Neutrophil (primary cell): ENCODE measurements at regions not wholly inside any gene's neighbourhood (a gene's known extent, or its start where the extent isn't known, plus 50 kb on each side); places are given as distances from the start of the nearest gene placed in this dataset.
"Not testable (repeated sequence)": the region's sequence is repeated elsewhere in the genome, so short reads cannot be mapped to it uniquely, and the experiment has no call there.

ENCODE experiments used
- H3K27ac ChIP-seq: fragments of 200-600 bp; sonication (generic); 2 replicates; pipeline ENCODE4 v1.5.1; 2016; ENCODE audit warnings: mild to moderate bottlenecking, moderate library complexity
- H3K27me3 ChIP-seq: fragments of 200-600 bp; sonication (generic); 2 replicates; pipeline ENCODE4 v1.6.0; 2016; ENCODE audit warnings: mild to moderate bottlenecking
- H3K36me3 ChIP-seq: fragments of 200-600 bp; sonication (generic); 2 replicates; pipeline ENCODE4 v1.5.1; 2017
- H3K4me1 ChIP-seq, 2 experiments: fragments of 200-600 bp in 1 of 2; sonication (generic) in 1 of 2; 1 replicate in 1 of 2; 2 replicates in 1 of 2; pipeline versions ENCODE4 v1.5.1 to v1.6.1; 2013 to 2016; ENCODE audit warnings: low read depth in 1 of 2, low read length in 1 of 2, mild to moderate bottlenecking in 1 of 2, moderate library complexity in 1 of 2; ENCODE audit not compliant: control insufficient read depth in 1 of 2, insufficient read depth in 1 of 2
- H3K4me3 ChIP-seq, 2 experiments: fragments of 200-600 bp in 1 of 2; sonication (generic) in 1 of 2; 1 replicate in 1 of 2; 2 replicates in 1 of 2; pipeline ENCODE4 v1.5.1; 2013 to 2016; ENCODE audit warnings: low read depth in 1 of 2, low read length in 1 of 2, mild to moderate bottlenecking in 1 of 2, moderate library complexity in 1 of 2
- H3K9me3 ChIP-seq: fragments of 200-600 bp; sonication (generic); 2 replicates; pipeline ENCODE4 v1.5.1; 2016
- TF ChIP-seq, protein P1 (sequence below): fragments of 200-600 bp; sonication (generic); IDR thresholded peaks from 2 replicates; pipeline ENCODE4 v1.5.1; 2016; ENCODE audit warnings: antibody characterized with exemption

DNA sequence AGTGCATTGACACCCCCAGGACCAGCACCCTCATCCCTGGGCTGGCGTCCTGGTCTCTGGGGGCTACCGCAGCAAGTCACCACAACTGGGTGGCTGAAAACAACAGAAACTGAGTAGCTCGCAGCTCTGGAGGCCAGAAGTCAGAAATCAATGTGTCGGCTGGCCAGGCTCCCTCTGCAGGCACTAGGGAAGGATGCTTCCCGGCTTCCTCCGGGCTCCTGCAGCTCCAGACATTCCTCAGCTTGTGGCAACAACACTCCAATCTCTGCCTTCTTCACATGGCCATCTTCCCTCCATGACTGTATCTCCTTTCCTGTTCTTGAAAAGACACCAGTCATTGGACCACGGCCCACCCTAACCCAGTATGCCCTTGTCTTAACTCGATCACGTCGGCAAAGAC is 224.2 kb downstream of the NPHP4 start:
- no peaks in the 10 kb centered on the region for H3K36me3 ChIP-seq
- H3K27ac ChIP-seq: no peak overlapping the region
- H3K27me3 ChIP-seq: peaks cover 34% of the 10 kb centered on the region
- peaks cover 6% of the 10 kb centered on the region for H3K9me3 ChIP-seq
- no peak overlapping the region for H3K4me3 ChIP-seq
- TF ChIP-seq, protein P1, sequence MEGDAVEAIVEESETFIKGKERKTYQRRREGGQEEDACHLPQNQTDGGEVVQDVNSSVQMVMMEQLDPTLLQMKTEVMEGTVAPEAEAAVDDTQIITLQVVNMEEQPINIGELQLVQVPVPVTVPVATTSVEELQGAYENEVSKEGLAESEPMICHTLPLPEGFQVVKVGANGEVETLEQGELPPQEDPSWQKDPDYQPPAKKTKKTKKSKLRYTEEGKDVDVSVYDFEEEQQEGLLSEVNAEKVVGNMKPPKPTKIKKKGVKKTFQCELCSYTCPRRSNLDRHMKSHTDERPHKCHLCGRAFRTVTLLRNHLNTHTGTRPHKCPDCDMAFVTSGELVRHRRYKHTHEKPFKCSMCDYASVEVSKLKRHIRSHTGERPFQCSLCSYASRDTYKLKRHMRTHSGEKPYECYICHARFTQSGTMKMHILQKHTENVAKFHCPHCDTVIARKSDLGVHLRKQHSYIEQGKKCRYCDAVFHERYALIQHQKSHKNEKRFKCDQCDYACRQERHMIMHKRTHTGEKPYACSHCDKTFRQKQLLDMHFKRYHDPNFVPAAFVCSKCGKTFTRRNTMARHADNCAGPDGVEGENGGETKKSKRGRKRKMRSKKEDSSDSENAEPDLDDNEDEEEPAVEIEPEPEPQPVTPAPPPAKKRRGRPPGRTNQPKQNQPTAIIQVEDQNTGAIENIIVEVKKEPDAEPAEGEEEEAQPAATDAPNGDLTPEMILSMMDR: no peak
- H3K4me1 ChIP-seq: no peaks in the 10 kb centered on the region

DNA sequence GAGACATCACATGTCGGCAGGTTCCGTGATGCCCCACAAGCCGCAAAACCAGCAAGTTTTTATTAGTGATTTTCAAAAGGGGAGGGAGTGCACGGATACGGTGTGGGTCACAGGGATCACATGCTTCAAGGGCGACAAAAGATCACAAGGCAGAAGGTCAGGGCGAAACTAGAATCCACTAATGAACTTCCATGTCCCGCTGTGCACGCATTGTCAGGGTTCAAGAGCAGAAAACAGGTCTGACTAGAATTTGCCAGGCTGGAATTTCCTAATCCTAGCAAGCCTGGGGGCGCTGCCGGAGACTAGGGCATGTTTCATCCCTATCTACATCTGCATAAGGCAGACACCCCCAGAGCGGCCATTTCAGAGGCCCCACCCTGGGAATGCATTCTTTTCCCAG is 225.2 kb downstream of the NPHP4 start:
- H3K27me3 ChIP-seq: peaks cover 34% of the 10 kb centered on the region
- not testable (repeated sequence) for H3K36me3 ChIP-seq, H3K9me3 ChIP-seq, H3K27ac ChIP-seq, H3K4me3 ChIP-seq, H3K4me1 ChIP-seq

DNA sequence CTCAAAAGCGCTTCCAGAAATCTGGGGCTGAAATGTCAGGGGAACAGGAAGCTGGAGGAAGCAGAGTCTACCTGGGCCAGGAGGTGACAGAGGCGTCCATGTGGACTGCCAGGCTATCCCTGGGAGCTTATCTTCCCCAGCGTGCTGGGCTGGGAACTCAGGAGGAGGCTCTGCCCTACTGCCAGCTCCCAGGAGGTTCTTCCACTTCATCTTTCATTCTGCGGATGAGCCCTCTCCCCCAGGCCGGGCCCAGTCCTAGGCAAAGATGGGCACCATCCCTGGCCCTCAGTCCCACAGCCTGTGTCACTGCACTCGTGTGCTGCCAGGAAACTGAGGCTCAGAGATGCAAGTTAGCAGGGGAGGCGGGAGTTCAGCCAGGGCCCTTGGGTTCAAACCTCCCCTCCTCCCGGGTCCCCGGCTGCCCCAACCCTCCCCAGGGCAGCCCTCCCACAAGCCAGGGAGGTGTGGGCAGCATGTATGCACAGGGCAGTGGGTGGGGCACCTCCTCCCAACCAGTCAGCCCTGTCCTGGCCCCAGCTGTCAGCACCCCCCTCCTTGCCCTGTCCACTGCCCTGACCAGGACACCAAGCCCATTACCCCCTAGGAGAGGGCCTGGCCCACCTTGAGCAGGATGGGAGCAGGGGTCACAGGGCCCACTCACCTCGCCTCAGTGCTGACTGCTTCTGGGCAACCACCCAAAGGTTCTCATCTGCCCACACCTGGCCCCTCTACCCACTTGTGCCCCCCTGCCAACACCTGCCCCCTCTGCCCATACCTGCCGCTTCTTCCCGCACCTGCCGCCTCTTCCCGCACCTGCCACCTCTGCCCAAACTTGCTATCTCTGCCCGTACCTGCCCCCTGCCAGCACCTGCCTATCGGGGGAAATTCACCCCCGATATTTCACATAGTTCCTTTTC is 226.0 kb downstream of the NPHP4 start:
- Histone ChIP-seq H3K4me1 (no peaks in the 10 kb centered on the region), H3K27ac (no peak overlapping the region), H3K36me3 (no peaks in the 10 kb centered on the region), H3K9me3 (peaks cover 6% of the 10 kb centered on the region), H3K27me3 (peaks cover 31% of the 10 kb centered on the region), H3K4me3 (no peak overlapping the region)
- TF ChIP-seq, protein P1: no peak

DNA sequence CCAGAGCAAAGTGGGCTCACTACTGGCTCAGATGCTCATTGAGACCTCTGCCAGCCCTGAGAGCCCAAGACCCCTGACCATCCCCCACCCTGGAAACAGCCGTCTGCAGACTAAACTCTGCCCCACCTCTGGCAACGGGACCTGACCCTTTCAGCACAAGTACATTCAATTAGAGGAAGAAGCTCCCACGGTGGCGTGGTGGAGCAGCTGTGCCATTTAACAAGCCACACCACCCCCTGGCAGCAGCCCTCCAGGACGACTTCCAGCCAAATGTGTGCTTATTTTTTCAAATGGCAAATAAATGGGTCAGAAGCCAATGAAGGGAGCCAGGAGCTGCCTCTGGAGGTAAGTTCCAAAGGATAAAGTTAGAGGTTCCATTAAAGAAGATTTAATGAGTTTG is 226.7 kb downstream of the NPHP4 start:
- TF ChIP-seq, protein P1: no peak
- no peak overlapping the region for H3K27ac ChIP-seq
- no peaks in the 10 kb centered on the region for H3K36me3 ChIP-seq
- H3K9me3 ChIP-seq: peaks cover 6% of the 10 kb centered on the region
- H3K4me3 ChIP-seq: no peak overlapping the region
- H3K4me1 ChIP-seq: no peaks in the 10 kb centered on the region
- H3K27me3 ChIP-seq: peaks cover 26% of the 10 kb centered on the region

DNA sequence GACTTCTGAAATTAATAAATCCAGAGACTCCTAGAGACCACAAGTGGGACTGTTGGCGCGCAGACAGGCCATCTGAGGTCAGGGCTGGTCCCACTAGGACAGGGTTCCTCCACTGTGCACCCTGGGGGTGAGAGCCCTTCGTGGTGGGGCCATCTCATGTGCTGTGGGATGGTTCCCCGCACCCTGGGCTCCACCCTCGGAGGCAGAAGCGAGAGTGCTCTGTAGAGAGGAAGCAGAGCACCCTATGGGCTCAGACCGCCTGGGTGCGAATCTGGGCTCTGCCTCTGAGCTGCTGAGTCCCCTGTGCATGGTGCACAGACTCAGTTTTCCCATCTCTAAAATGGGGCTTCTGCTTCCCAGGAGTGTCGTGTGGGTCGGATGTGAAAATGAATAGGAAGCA is 227.3 kb downstream of the NPHP4 start:
- Histone ChIP-seq H3K27ac (no peak overlapping the region), H3K36me3 (no peaks in the 10 kb centered on the region), H3K27me3 (peaks cover 26% of the 10 kb centered on the region), H3K4me3 (no peak overlapping the region), H3K4me1 (no peaks in the 10 kb centered on the region), H3K9me3 (peaks cover 6% of the 10 kb centered on the region)
- TF ChIP-seq, protein P1: no peak

DNA sequence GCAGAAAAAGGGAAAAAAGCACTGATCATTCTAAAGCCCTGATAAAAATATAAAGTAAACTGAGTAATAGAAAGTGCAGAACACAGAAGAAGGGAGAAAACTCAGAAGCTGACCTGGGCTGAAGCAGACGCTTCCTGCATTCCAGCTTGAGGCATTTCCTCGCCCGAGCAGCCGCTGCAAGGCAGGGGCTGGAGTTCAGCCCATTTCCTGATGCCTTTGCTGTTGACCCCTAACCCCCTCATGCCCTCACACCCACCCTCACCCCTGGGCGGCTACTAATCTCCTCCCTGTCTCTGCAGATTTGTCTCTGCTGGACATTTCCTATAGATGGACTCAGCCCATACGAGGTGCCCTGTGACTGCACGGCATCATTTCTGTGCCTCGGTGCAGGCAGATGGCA is 227.8 kb downstream of the NPHP4 start:
- H3K9me3 ChIP-seq: peaks cover 6% of the 10 kb centered on the region
- no peak overlapping the region for H3K4me3 ChIP-seq
- H3K27me3 ChIP-seq: peaks cover 26% of the 10 kb centered on the region
- TF ChIP-seq, protein P1: no peak
- H3K4me1 ChIP-seq: no peaks in the 10 kb centered on the region
- no peak overlapping the region for H3K27ac ChIP-seq
- H3K36me3 ChIP-seq: no peaks in the 10 kb centered on the region
